Left lung (tissue), 4 donors: ENCODE measurements at regions not wholly inside any gene's neighbourhood (a gene's known extent, or its start where the extent isn't known, plus 50 kb on each side); places are given as distances from the start of the nearest gene placed in this dataset.
"Not testable (repeated sequence)": the region's sequence is repeated elsewhere in the genome, so short reads cannot be mapped to it uniquely, and the experiment has no call there.

Experiments
- ATAC-seq: fragments of 200-7000 bp; cut with Tn5 transposase; one replicate; pipeline ENCODE4 v1.9.1; 2020; ENCODE audit warnings: moderate library complexity
- DNase-seq, 4 donors: peaks; one replicate each; pipeline ENCODE4 v3.0.0-alpha.2; 2013 to 2020
- H3K27ac ChIP-seq, 2 donors: fragments of 200-600 bp; sonication (generic) in 1 of 2; one replicate each; pipeline versions ENCODE4 v1.5.0 to v1.8.0; 2020 to 2021
- H3K27me3 ChIP-seq, 2 donors: fragments of 200-600 bp; sonication (generic) in 1 of 2; one replicate each; pipeline versions ENCODE4 v1.5.0 to v1.8.0; 2020 to 2021
- H3K36me3 ChIP-seq, 2 donors: fragments of 200-600 bp; sonication (generic) in 1 of 2; one replicate each; pipeline versions ENCODE4 v1.5.0 to v1.8.0; 2020 to 2021
- H3K4me1 ChIP-seq, 2 donors: fragments of 200-600 bp; one replicate each; pipeline ENCODE4 v1.8.0; 2021
- H3K4me3 ChIP-seq, 2 donors: fragments of 200-600 bp; sonication (generic) in 1 of 2; one replicate each; pipeline versions ENCODE4 v1.5.0 to v1.8.0; 2020 to 2021; ENCODE audit warnings: mild to moderate bottlenecking in 1 of 2
- H3K9me3 ChIP-seq, 2 donors: fragments of 200-600 bp; sonication (generic) in 1 of 2; one replicate each; pipeline versions ENCODE4 v1.5.0 to v1.8.0; 2020 to 2021
- intact Hi-C, 2 donors: fragments of 100-400 bp; cut with DNase I; formaldehyde crosslinking; loops; one replicate each; pipeline versions ENCODE4 v1.11.2 to v1.14.2; 2022
- TF ChIP-seq, protein P1 (sequence below), 2 donors: fragments of 200-600 bp; sonication (generic) in 1 of 2; IDR thresholded peaks; one replicate each; pipeline versions ENCODE4 v1.5.0 to v1.8.0; 2021; ENCODE audit warnings: antibody characterized with exemption in 2 of 2
- donor health status: DM: no; HTN: yes; CAD: no.
- donor health status: DM: no; HTN: no; CAD: no.

GRCh38 chr16:76125871-76126270 lies 151.3 kb upstream of the CNTNAP4 start:
- intact Hi-C loops = no loop called here
- H3K9me3 ChIP-seq = peaks cover 0 to 5% of the 10 kb centered on the region in 2 donors
- no peak overlapping the region for H3K27ac ChIP-seq
- no peaks in the 10 kb centered on the region for H3K36me3 ChIP-seq
- H3K27me3 ChIP-seq = no peaks in the 10 kb centered on the region
- H3K4me1 ChIP-seq = no peaks in the 10 kb centered on the region
- H3K4me3 ChIP-seq = no peak overlapping the region
- DNase-seq (no peak), ATAC-seq (no peak)
- TF ChIP-seq, protein P1, sequence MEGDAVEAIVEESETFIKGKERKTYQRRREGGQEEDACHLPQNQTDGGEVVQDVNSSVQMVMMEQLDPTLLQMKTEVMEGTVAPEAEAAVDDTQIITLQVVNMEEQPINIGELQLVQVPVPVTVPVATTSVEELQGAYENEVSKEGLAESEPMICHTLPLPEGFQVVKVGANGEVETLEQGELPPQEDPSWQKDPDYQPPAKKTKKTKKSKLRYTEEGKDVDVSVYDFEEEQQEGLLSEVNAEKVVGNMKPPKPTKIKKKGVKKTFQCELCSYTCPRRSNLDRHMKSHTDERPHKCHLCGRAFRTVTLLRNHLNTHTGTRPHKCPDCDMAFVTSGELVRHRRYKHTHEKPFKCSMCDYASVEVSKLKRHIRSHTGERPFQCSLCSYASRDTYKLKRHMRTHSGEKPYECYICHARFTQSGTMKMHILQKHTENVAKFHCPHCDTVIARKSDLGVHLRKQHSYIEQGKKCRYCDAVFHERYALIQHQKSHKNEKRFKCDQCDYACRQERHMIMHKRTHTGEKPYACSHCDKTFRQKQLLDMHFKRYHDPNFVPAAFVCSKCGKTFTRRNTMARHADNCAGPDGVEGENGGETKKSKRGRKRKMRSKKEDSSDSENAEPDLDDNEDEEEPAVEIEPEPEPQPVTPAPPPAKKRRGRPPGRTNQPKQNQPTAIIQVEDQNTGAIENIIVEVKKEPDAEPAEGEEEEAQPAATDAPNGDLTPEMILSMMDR (IDR thresholded peaks at IDR 0.05) = no peak

DNA sequence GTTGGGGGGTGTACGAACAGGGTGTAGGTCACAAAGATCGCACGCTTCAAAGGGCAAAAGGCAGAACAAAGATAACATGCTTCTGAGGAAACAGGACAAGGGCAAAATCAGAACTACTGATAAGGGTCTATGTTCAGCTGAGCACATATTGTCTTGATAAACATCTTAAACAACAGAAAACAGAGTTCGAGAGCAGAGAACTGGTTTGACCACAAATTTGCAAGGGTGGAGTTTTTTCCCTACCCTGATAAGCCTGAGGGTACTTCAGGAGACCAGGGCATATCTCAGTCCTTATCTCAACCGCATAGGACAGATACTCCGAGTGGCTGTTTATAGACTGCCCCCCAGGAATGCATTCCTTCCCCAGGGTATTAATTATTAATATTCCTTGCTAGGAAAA lies 139.1 kb upstream of the CNTNAP4 start:
- H3K27me3 ChIP-seq, H3K9me3 ChIP-seq, H3K4me3 ChIP-seq, intact Hi-C loops, H3K27ac ChIP-seq, ATAC-seq, H3K36me3 ChIP-seq, H3K4me1 ChIP-seq, DNase-seq: not testable (repeated sequence)

- no peak overlapping the region for H3K27ac ChIP-seq
- intact Hi-C loops = no loop called here
- H3K4me1 ChIP-seq = no peaks in the 10 kb centered on the region
- ATAC-seq (no peak), DNase-seq (no peak)
- no peaks in the 10 kb centered on the region for H3K27me3 ChIP-seq
- H3K36me3 ChIP-seq = no peaks in the 10 kb centered on the region
- TF ChIP-seq, protein P1 (IDR thresholded peaks at IDR 0.05) = no peak
- H3K4me3 ChIP-seq = no peak overlapping the region
- peaks cover 0 to 6% of the 10 kb centered on the region in 2 donors for H3K9me3 ChIP-seq
Observed at GRCh38 chr16:76157629-76158028, 119.6 kb upstream of the CNTNAP4 start.

GRCh38 chr16:76162046-76162445 lies 115.2 kb upstream of the CNTNAP4 start:
- Histone ChIP-seq H3K27me3 (no peaks in the 10 kb centered on the region), H3K4me3 (no peak overlapping the region), H3K36me3 (no peaks in the 10 kb centered on the region), H3K4me1 (no peaks in the 10 kb centered on the region), H3K9me3 (peaks cover 0 to 4% of the 10 kb centered on the region in 2 donors), H3K27ac (no peak overlapping the region)
- DNase-seq = no peak
- intact Hi-C loops = no loop called here
- ATAC-seq = no peak
- TF ChIP-seq, protein P1 (IDR thresholded peaks at IDR 0.05) = no peak

GRCh38 chr16:76164970-76165558 lies 112.1 kb upstream of the CNTNAP4 start:
- no peaks in the 10 kb centered on the region for H3K27me3 ChIP-seq
- intact Hi-C loops = no loop called here
- no peak overlapping the region for H3K4me3 ChIP-seq
- no peaks in the 10 kb centered on the region for H3K4me1 ChIP-seq
- no peaks in the 10 kb centered on the region for H3K9me3 ChIP-seq
- TF ChIP-seq, protein P1 (IDR thresholded peaks at IDR 0.05) = no peak
- no peak overlapping the region for H3K27ac ChIP-seq
- DNase-seq (no peak), ATAC-seq (no peak)
- no peaks in the 10 kb centered on the region for H3K36me3 ChIP-seq

- H3K27ac ChIP-seq = no peak overlapping the region
- H3K9me3 ChIP-seq = peaks cover 0 to 15% of the 10 kb centered on the region in 2 donors
- H3K4me3 ChIP-seq = no peak overlapping the region
- no peaks in the 10 kb centered on the region for H3K27me3 ChIP-seq
- ATAC-seq (no peak), DNase-seq (no peak)
- intact Hi-C loops = no loop called here
- no peaks in the 10 kb centered on the region for H3K36me3 ChIP-seq
- no peaks in the 10 kb centered on the region for H3K4me1 ChIP-seq
- TF ChIP-seq, protein P1 (IDR thresholded peaks at IDR 0.05) = no peak
Observed at GRCh38 chr16:76175718-76176117, 101.5 kb upstream of the CNTNAP4 start.
